Activated naive CD4-positive, alpha-beta T cell treated with anti-CD3 and anti-CD28 coated beads, Interleukin-2, amount 10 ng/mL, durations not matched to agents 7 days and 5 days (primary cell): ENCODE measurements at regions not wholly inside any gene's neighbourhood (a gene's known extent, or its start where the extent isn't known, plus 50 kb on each side); places are given as distances from the start of the nearest gene placed in this dataset.

Experiments used
- CTCF ChIA-PET: fragments of 350-600 bp; sonication (Branson Sonifier 250); formaldehyde crosslinking; loops from one replicate; lab custom pipeline; 2021; ENCODE audit warnings: antibody characterized with exemption; lab: Charles Lee
- DNase-seq: peaks from one replicate; pipeline ENCODE4 v3.0.0-alpha.2; 2020
- H3K27ac Mint-ChIP-seq: one replicate; pipeline ENCODE4 v1.8.0; 2021; ENCODE audit warnings: mild to moderate bottlenecking, moderate library complexity, mixed read lengths
- H3K27me3 Mint-ChIP-seq: one replicate; pipeline ENCODE4 v1.8.0; 2021; ENCODE audit warnings: mild to moderate bottlenecking, mixed read lengths
- H3K36me3 Mint-ChIP-seq: one replicate; pipeline ENCODE4 v1.8.0; 2021; ENCODE audit warnings: mixed read lengths
- H3K4me1 Mint-ChIP-seq: one replicate; pipeline ENCODE4 v1.8.0; 2021; ENCODE audit warnings: mixed read lengths
- H3K4me3 Mint-ChIP-seq: one replicate; pipeline ENCODE4 v1.8.0; 2021; ENCODE audit warnings: mild to moderate bottlenecking, moderate library complexity, mixed read lengths
- H3K9me3 Mint-ChIP-seq: one replicate; pipeline ENCODE4 v1.8.0; 2021; ENCODE audit warnings: mixed read lengths

DNA sequence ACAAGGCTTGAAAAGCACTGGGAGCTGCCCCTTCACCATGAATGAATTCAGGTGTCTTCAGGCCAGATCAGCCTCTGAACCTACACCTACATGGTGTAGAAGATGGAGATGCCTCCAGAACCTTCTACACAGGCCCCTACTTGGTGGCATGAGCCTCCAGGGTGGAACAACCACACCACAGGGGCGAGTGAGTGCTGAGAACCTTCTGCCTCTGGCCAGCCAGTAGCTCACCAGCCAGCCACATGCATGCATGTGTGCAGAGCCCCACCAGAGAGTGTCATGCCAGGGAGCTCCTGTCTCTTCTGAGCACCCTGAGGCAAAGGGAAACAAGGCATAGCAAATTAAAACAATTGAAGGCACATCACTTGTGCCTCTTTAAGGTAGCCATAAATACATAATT is 161.8 kb upstream of the TOPAZ1 start:
- H3K36me3 Mint-ChIP-seq = no peaks in the 10 kb centered on the region
- H3K9me3 Mint-ChIP-seq = no peaks in the 10 kb centered on the region
- H3K27me3 Mint-ChIP-seq = peaks cover 15% of the 10 kb centered on the region
- H3K4me3 Mint-ChIP-seq = no peak overlapping the region
- CTCF ChIA-PET = no interaction called here
- H3K27ac Mint-ChIP-seq = no peak overlapping the region
- H3K4me1 Mint-ChIP-seq = no peaks in the 10 kb centered on the region
- DNase-seq = no peak

DNA sequence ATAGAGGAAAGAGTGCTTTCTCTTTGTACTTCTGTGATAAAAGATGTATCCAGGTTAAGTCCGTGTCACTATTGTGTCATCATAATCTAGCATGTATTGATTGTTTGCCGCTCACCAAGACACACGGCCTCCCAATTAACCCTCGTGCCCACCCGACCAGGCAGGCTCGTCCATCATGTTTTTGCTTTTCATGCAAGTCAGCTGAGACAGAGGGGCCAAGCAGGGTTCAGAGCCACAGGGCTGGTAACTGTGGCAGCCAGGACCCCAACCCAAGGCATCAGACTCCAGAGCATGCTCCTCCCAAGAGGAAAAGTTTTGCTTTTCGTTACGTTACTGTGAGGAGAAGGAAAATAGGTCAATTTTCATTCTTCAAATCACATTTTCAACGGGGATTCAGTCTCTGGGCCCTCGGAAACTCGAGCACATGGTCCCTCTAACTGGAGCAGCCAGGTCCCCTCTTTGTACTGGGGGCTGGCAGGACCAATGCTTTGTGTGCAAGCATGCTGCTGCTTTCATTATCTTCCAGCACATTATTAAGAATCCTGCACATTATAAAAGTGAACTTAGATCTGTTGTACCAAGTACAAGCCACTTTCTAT is 161.1 kb upstream of the TOPAZ1 start:
- H3K9me3 Mint-ChIP-seq = no peaks in the 10 kb centered on the region
- no peak overlapping the region for H3K27ac Mint-ChIP-seq
- CTCF ChIA-PET = no interaction called here
- H3K36me3 Mint-ChIP-seq = no peaks in the 10 kb centered on the region
- H3K4me1 Mint-ChIP-seq = no peaks in the 10 kb centered on the region
- no peak for DNase-seq
- H3K27me3 Mint-ChIP-seq = peaks cover 15% of the 10 kb centered on the region
- H3K4me3 Mint-ChIP-seq = no peak overlapping the region

- Mint-ChIP-seq H3K9me3 (no peaks in the 10 kb centered on the region), H3K36me3 (no peaks in the 10 kb centered on the region), H3K27ac (no peak overlapping the region), H3K4me1 (peaks cover 4% of the 10 kb centered on the region), H3K27me3 (peaks cover 10% of the 10 kb centered on the region), H3K4me3 (no peak overlapping the region)
- CTCF ChIA-PET = no interaction called here
- DNase-seq = no peak
Measured at GRCh38 chr3:44090036-44090435, 151.7 kb upstream of the TOPAZ1 start.

GRCh38 chr3:44092497-44092896 is 149.2 kb upstream of the TOPAZ1 start:
- H3K27ac Mint-ChIP-seq = no peak overlapping the region
- no peaks in the 10 kb centered on the region for H3K36me3 Mint-ChIP-seq
- H3K27me3 Mint-ChIP-seq = peaks cover 8% of the 10 kb centered on the region
- H3K9me3 Mint-ChIP-seq = no peaks in the 10 kb centered on the region
- H3K4me3 Mint-ChIP-seq = no peak overlapping the region
- CTCF ChIA-PET = no interaction called here
- peaks cover 4% of the 10 kb centered on the region for H3K4me1 Mint-ChIP-seq
- no peak for DNase-seq

DNA sequence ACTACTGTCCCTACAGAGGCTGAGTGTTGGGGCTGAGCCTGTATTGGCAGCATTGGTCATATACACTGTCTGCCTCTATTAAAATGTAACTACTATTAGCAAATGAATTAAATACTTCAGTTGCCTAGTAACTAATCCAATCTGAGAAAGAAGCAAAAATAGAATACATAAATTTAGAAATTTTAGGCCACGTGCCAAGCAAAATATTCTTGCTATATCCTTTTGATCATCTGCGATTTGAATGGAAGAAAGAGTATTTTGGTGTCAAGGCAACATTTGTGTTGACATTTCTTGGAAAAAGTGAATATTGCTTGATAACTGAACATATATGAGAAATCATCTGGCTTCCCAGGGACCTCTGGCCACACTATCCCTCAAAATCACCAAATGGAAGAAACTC is 148.2 kb upstream of the TOPAZ1 start:
- H3K27me3 Mint-ChIP-seq = peaks cover 16% of the 10 kb centered on the region
- H3K4me3 Mint-ChIP-seq = no peak overlapping the region
- H3K27ac Mint-ChIP-seq = no peak overlapping the region
- CTCF ChIA-PET = no interaction called here
- H3K4me1 Mint-ChIP-seq = peaks cover 4% of the 10 kb centered on the region
- no peak for DNase-seq
- H3K9me3 Mint-ChIP-seq = no peaks in the 10 kb centered on the region
- H3K36me3 Mint-ChIP-seq = no peaks in the 10 kb centered on the region

DNA sequence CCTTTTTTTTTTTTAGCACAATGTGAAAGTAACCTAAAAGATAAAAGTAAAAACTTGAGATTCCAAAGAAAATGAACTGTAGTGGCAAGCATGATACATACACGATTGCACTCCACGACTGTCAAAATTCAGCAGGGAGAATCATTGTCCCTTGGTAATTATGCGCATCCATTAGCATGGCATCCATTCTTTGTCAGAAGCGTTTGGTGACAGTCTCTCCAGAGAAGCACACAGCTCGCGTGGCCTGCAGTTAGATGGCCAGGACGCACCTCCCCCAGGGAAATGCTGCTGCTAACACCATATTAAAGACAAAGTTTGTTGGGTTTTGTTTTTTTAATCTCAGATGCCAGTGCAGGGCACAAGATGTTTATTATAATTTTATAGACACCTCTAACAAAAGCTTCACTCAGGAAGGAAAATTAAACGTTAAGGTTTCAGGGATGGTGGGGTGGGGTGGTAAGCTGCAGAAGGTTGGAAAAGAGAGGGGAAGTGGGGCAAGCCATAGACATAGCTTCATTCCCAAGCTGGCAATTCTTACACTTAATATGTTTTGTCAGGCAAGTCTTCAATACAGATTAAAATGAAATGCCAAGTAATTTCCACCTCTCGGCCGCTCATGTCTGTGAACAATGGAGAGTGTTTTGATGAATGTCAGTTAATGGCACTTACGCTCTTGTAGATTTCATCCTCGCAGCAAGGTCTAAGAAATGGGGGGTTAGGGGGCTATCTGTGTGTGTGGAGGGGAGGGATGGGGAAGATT is 142.8 kb upstream of the TOPAZ1 start:
- CTCF ChIA-PET = no interaction called here
- DNase-seq = no peak
- no peaks in the 10 kb centered on the region for H3K36me3 Mint-ChIP-seq
- H3K27me3 Mint-ChIP-seq = peaks cover 47% of the 10 kb centered on the region
- no peaks in the 10 kb centered on the region for H3K4me1 Mint-ChIP-seq
- H3K27ac Mint-ChIP-seq = no peak overlapping the region
- H3K4me3 Mint-ChIP-seq = no peak overlapping the region
- no peaks in the 10 kb centered on the region for H3K9me3 Mint-ChIP-seq

DNA sequence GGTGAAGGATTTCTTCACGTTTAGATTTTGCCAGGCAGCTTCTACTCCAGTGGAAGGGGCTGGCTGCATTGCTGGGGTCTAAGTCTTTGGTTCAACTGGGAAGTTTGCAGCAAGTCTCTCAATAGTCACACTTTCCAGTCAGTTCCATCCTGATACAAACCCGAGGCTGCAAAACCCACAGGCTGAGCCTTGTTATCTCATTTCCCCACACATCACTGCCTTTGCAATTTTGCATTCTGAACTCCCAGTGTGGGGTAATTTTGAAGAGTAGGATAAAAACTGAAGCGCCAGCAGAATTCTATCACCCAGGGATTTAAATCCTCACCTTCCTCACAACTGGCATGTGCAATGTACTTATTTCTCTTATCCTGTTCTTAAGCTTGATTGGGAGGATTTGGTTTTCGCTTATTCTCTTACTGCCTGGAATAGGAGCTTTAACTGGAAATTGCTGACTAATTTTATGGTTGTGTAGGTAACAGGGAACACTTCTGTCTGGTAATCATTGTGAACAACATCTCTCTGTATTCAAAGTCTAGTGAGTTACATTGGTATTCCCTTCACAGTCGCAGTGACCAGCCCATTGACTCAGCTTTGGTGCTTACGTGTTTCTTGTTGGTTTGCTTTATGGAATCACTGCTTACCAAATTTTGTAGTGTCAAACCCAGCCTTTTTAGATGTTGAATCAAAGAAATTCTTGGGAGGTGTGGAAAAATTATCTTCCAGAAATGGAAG is 142.0 kb upstream of the TOPAZ1 start:
- H3K27ac Mint-ChIP-seq = no peak overlapping the region
- no peaks in the 10 kb centered on the region for H3K36me3 Mint-ChIP-seq
- H3K27me3 Mint-ChIP-seq = peaks cover 50% of the 10 kb centered on the region
- peaks cover 5% of the 10 kb centered on the region for H3K4me1 Mint-ChIP-seq
- H3K4me3 Mint-ChIP-seq = no peak overlapping the region
- CTCF ChIA-PET = no interaction called here
- DNase-seq = no peak
- H3K9me3 Mint-ChIP-seq = no peaks in the 10 kb centered on the region

GRCh38 chr3:44100298-44100695 is 141.4 kb upstream of the TOPAZ1 start:
- H3K9me3 Mint-ChIP-seq = no peaks in the 10 kb centered on the region
- DNase-seq = no peak
- no peak overlapping the region for H3K4me3 Mint-ChIP-seq
- no peaks in the 10 kb centered on the region for H3K36me3 Mint-ChIP-seq
- H3K27ac Mint-ChIP-seq = no peak overlapping the region
- peaks cover 50% of the 10 kb centered on the region for H3K27me3 Mint-ChIP-seq
- CTCF ChIA-PET = no interaction called here
- peaks cover 11% of the 10 kb centered on the region for H3K4me1 Mint-ChIP-seq

DNA sequence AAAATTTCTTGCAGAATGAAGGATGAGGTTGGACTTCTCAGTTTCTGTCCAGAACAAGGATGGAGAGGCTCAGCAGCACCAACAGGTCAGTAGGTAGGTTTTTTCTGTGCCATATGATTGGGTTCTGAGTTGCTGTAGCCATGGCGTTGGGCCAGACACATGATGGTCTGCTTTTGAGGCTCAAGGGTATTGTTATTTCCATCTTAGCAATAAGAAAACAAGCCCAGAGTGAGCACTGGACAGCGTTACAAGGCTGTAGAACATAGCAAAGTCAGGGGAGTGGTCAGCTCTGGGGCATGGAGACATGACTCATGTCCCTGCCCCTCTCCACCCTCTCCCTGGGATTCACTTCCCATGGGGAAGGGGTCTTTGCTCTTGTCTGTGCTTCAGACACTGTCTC is 137.6 kb upstream of the TOPAZ1 start:
- DNase-seq = no peak
- no peaks in the 10 kb centered on the region for H3K36me3 Mint-ChIP-seq
- CTCF ChIA-PET = no interaction called here
- no peak overlapping the region for H3K27ac Mint-ChIP-seq
- H3K9me3 Mint-ChIP-seq = no peaks in the 10 kb centered on the region
- H3K4me3 Mint-ChIP-seq = no peak overlapping the region
- H3K27me3 Mint-ChIP-seq = peaks cover 37% of the 10 kb centered on the region
- H3K4me1 Mint-ChIP-seq = peaks cover 21% of the 10 kb centered on the region

DNA sequence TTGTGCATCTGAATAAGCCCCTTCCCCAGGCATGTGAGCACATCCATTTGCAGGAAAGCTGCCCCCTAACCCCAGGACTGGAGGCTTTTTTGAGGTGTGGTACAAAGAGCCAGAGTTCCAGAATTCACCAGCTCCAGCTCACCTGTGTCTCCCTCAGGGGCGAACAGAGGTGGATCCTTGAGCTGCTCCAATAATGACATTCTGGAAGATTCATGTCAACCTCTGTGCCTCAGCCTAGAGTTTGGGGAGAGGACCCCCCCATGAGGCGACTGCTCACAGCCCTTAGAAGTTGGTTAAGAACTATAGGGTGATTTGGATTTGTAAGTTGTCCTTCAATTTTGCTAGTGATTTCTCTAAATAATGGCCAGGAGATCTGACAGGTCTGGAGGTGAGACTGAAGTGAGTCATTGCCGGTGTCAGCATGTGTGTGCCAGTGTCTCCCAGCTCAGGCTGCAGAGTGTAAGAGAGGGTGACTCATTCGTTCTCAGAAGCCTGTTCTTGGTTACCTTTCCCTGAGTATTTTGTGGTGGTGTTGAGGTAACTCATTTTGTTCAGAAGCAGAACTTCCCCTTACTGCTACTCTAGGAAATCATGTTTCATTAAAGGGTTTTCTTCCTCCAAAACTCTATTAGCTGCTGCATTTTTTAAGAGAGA is 136.9 kb upstream of the TOPAZ1 start:
- no peaks in the 10 kb centered on the region for H3K9me3 Mint-ChIP-seq
- H3K27ac Mint-ChIP-seq = peak overlapping the region; percentile 15
- peak; percentile 61 for DNase-seq
- CTCF ChIA-PET = interaction anchor here (1.1 kb wide), 1 partner anchor 9 kb away, joined by 4 read pairs; no protein-coding TSS in a partner anchor
- H3K4me1 Mint-ChIP-seq = peaks cover 21% of the 10 kb centered on the region
- H3K36me3 Mint-ChIP-seq = no peaks in the 10 kb centered on the region
- H3K27me3 Mint-ChIP-seq = peaks cover 30% of the 10 kb centered on the region
- H3K4me3 Mint-ChIP-seq = no peak overlapping the region

DNA sequence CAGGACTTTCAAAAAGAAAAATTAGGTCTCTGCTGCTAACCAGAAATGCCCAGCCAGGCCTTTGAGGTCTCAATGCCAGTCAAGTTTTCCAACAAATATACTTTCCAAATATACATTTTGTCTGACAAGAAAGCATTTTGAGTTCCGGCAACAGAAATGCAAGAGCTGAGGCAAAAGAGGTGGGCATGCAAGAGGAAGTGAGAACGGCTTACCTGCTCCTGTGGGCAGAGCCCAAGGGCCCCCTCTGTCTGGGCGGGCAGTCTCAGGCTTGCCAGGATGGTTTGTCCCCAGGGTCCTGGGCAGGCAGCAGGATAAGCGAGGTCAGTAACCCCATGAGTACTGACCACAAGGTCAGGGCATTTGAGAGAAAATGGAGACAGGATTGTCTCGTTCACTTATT is 136.1 kb upstream of the TOPAZ1 start:
- CTCF ChIA-PET = interaction anchor here (1.1 kb wide), 1 partner anchor 8 kb away, joined by 4 read pairs; no protein-coding TSS in a partner anchor
- Mint-ChIP-seq H3K36me3 (no peaks in the 10 kb centered on the region), H3K27ac (no peak overlapping the region), H3K4me3 (no peak overlapping the region), H3K4me1 (peaks cover 21% of the 10 kb centered on the region), H3K9me3 (no peaks in the 10 kb centered on the region), H3K27me3 (peaks cover 28% of the 10 kb centered on the region)
- DNase-seq = no peak

- Mint-ChIP-seq H3K4me3 (no peak overlapping the region), H3K9me3 (peaks cover 2% of the 10 kb centered on the region), H3K4me1 (peaks cover 21% of the 10 kb centered on the region), H3K27me3 (peaks cover 21% of the 10 kb centered on the region), H3K36me3 (no peaks in the 10 kb centered on the region), H3K27ac (no peak overlapping the region)
- CTCF ChIA-PET = no interaction called here
- DNase-seq = no peak
Measured at GRCh38 chr3:44106756-44107155, 134.9 kb upstream of the TOPAZ1 start.

GRCh38 chr3:44108481-44108880 is 133.2 kb upstream of the TOPAZ1 start:
- peaks cover 2% of the 10 kb centered on the region for H3K9me3 Mint-ChIP-seq
- H3K27ac Mint-ChIP-seq = no peak overlapping the region
- peaks cover 21% of the 10 kb centered on the region for H3K4me1 Mint-ChIP-seq
- no peak overlapping the region for H3K4me3 Mint-ChIP-seq
- H3K36me3 Mint-ChIP-seq = no peaks in the 10 kb centered on the region
- peaks cover 16% of the 10 kb centered on the region for H3K27me3 Mint-ChIP-seq
- CTCF ChIA-PET = no interaction called here
- DNase-seq = no peak

- peaks cover 14% of the 10 kb centered on the region for H3K4me1 Mint-ChIP-seq
- peaks cover 2% of the 10 kb centered on the region for H3K9me3 Mint-ChIP-seq
- H3K27ac Mint-ChIP-seq = no peak overlapping the region
- no peak overlapping the region for H3K4me3 Mint-ChIP-seq
- no peaks in the 10 kb centered on the region for H3K36me3 Mint-ChIP-seq
- peaks cover 25% of the 10 kb centered on the region for H3K27me3 Mint-ChIP-seq
- no peak for DNase-seq
- CTCF ChIA-PET = no interaction called here
Measured at GRCh38 chr3:44109771-44110361, 131.8 kb upstream of the TOPAZ1 start.
